Prostate gland (tissue), 2 donors: ENCODE measurements at regions not wholly inside any gene's neighbourhood (a gene's known extent, or its start where the extent isn't known, plus 50 kb on each side); places are given as distances from the start of the nearest gene placed in this dataset.

Experiments used
- POLR2A ChIP-seq: fragments of 450-650 bp; IDR thresholded peaks from one replicate; pipeline ENCODE4 v1.6.1; 2016; ENCODE audit warnings: antibody characterized with exemption, mild to moderate bottlenecking
- POLR2AphosphoS5 ChIP-seq: sonication (generic); formaldehyde crosslinking; IDR thresholded peaks from one replicate; pipeline ENCODE4 v1.6.1; 2017; ENCODE audit warnings: antibody characterized with exemption
- TF ChIP-seq, protein P1 (sequence below), 4 experiments: fragments of 200-600 bp in 2 of 4; fragments of 450-650 bp in 2 of 4; sonication (generic) in 2 of 4; IDR thresholded peaks; 1 replicate in 3 of 4; 2 replicates in 1 of 4; pipeline ENCODE4 v1.5.1; 2016 to 2019; ENCODE audit warnings: antibody characterized with exemption in 4 of 4, mild to moderate bottlenecking in 2 of 4, moderate library complexity in 2 of 4

DNA sequence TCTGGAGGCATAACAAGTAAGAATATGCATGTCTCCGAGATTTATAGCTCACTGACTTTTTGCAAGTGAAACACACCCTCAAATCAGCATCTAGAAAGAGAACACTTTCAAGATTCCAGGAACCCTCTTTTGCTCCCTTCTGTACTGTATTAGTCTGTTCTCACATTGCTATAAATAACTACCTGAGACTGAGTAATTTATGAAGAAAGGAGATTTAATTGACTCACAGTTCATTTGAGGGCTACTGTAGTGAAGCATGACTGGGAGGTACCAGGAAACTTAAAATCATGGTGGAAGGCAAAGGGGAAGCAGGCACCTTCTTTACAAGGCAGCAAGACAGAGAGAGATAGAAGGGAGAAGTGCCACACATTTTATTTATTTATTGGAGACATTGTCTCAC lies 269.9 kb downstream of the UTRN start:
- TF ChIP-seq, protein P1, sequence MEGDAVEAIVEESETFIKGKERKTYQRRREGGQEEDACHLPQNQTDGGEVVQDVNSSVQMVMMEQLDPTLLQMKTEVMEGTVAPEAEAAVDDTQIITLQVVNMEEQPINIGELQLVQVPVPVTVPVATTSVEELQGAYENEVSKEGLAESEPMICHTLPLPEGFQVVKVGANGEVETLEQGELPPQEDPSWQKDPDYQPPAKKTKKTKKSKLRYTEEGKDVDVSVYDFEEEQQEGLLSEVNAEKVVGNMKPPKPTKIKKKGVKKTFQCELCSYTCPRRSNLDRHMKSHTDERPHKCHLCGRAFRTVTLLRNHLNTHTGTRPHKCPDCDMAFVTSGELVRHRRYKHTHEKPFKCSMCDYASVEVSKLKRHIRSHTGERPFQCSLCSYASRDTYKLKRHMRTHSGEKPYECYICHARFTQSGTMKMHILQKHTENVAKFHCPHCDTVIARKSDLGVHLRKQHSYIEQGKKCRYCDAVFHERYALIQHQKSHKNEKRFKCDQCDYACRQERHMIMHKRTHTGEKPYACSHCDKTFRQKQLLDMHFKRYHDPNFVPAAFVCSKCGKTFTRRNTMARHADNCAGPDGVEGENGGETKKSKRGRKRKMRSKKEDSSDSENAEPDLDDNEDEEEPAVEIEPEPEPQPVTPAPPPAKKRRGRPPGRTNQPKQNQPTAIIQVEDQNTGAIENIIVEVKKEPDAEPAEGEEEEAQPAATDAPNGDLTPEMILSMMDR (IDR thresholded peaks at IDR 0.05) = no peak
- TF ChIP-seq POLR2A = no peak
- no peak for TF ChIP-seq POLR2AphosphoS5
